ENCODE measurements at regions not wholly inside any gene's neighbourhood (a gene's known extent, or its start where the extent isn't known, plus 50 kb on each side); places are given as distances from the start of the nearest gene placed in this dataset.

- Histone ChIP-seq H2AFZ (ENCODE audit: insufficient read depth, low read length, poor library complexity) (no peak overlapping the region), H3K27ac (ENCODE audit: low read depth, low read length) (no peak overlapping the region), H3K36me3 (ENCODE audit: control insufficient read depth in 1 of 2, insufficient read depth in 2 of 2, low read length in 2 of 2) (no peaks in the 10 kb centered on the region), H3K79me1 (ENCODE audit: low read length) (no peaks in the 10 kb centered on the region), H4K91ac (ENCODE audit: low read depth, low read length) (no peak overlapping the region), H3K27me3 (ENCODE audit: insufficient read depth, low read length) (no peaks in the 10 kb centered on the region), H3K9me3 (ENCODE audit: insufficient read depth, low read depth, low read length) (no peaks in the 10 kb centered on the region), H3K9ac (ENCODE audit: low read length) (no peak overlapping the region), H3K4me2 (ENCODE audit: low read length) (no peak overlapping the region), H2BK12ac (ENCODE audit: low read length) (no peak overlapping the region), H2AK5ac (ENCODE audit: low read length) (no peak overlapping the region), H4K8ac (ENCODE audit: low read depth, low read length) (no peak overlapping the region), H3K14ac (ENCODE audit: low read length) (no peak overlapping the region), H3K4me3 (ENCODE audit: low read depth, low read length) (no peak overlapping the region), H3K23ac (ENCODE audit: low read length) (no peak overlapping the region), H2BK120ac (ENCODE audit: insufficient read depth, low read length, poor library complexity) (no peak overlapping the region), H4K12ac (ENCODE audit: low read depth, low read length) (no peak overlapping the region), H3K4ac (ENCODE audit: low read depth, low read length) (no peak overlapping the region), H3K18ac (ENCODE audit: low read length) (no peak overlapping the region), H3K79me2 (ENCODE audit: control insufficient read depth, insufficient read depth, low read length, poor library complexity) (no peaks in the 10 kb centered on the region), H2BK5ac (ENCODE audit: low read depth, low read length, poor library complexity) (no peak overlapping the region), H3K4me1 (ENCODE audit: control insufficient read depth in 1 of 2, insufficient read depth in 2 of 2, low read length in 2 of 2) (no peaks in the 10 kb centered on the region)
- whole genome bisulfite sequencing (ENCODE audit: extremely low coverage, insufficient coverage, insufficient read length) = no CpG with 5 or more reads among the region's 5 CpGs
- no peak for DNase-seq
Observed at GRCh38 chr7:46550864-46551263, 629.8 kb upstream of the IGFBP3 start.

- Histone ChIP-seq H2BK120ac (ENCODE audit: insufficient read depth, low read length, poor library complexity) (no peak overlapping the region), H3K23ac (ENCODE audit: low read length) (no peak overlapping the region), H4K91ac (ENCODE audit: low read depth, low read length) (no peak overlapping the region), H3K4me1 (ENCODE audit: control insufficient read depth in 1 of 2, insufficient read depth in 2 of 2, low read length in 2 of 2) (peaks cover 0 to 2% of the 10 kb centered on the region in 2 experiments), H3K27ac (ENCODE audit: low read depth, low read length) (no peak overlapping the region), H3K4ac (ENCODE audit: low read depth, low read length) (no peak overlapping the region), H3K9ac (ENCODE audit: low read length) (no peak overlapping the region), H2BK5ac (ENCODE audit: low read depth, low read length, poor library complexity) (no peak overlapping the region), H3K79me1 (ENCODE audit: low read length) (no peaks in the 10 kb centered on the region), H3K79me2 (ENCODE audit: control insufficient read depth, insufficient read depth, low read length, poor library complexity) (no peaks in the 10 kb centered on the region), H3K4me3 (ENCODE audit: low read depth, low read length) (no peak overlapping the region), H4K12ac (ENCODE audit: low read depth, low read length) (no peak overlapping the region), H3K4me2 (ENCODE audit: low read length) (no peak overlapping the region), H3K36me3 (ENCODE audit: control insufficient read depth in 1 of 2, insufficient read depth in 2 of 2, low read length in 2 of 2) (no peaks in the 10 kb centered on the region), H3K14ac (ENCODE audit: low read length) (no peak overlapping the region), H3K9me3 (ENCODE audit: insufficient read depth, low read depth, low read length) (no peaks in the 10 kb centered on the region), H3K18ac (ENCODE audit: low read length) (no peak overlapping the region), H2AK5ac (ENCODE audit: low read length) (no peak overlapping the region), H2AFZ (ENCODE audit: insufficient read depth, low read length, poor library complexity) (no peak overlapping the region), H4K8ac (ENCODE audit: low read depth, low read length) (no peak overlapping the region), H3K27me3 (ENCODE audit: insufficient read depth, low read length) (no peaks in the 10 kb centered on the region), H2BK12ac (ENCODE audit: low read length) (no peak overlapping the region)
- no CpG with 5 or more reads among the region's 3 CpGs for WGBS (ENCODE audit: extremely low coverage, insufficient coverage, insufficient read length)
- no peak for DNase-seq
Observed at GRCh38 chr7:46549892-46550639, 629.0 kb upstream of the IGFBP3 start.

- no peak for DNase-seq
- Histone ChIP-seq H3K27me3 (ENCODE audit: insufficient read depth, low read length) (no peaks in the 10 kb centered on the region), H2BK5ac (ENCODE audit: low read depth, low read length, poor library complexity) (no peak overlapping the region), H2BK120ac (ENCODE audit: insufficient read depth, low read length, poor library complexity) (no peak overlapping the region), H4K12ac (ENCODE audit: low read depth, low read length) (no peak overlapping the region), H2BK12ac (ENCODE audit: low read length) (no peak overlapping the region), H3K4me3 (ENCODE audit: low read depth, low read length) (no peak overlapping the region), H3K4me2 (ENCODE audit: low read length) (no peak overlapping the region), H2AFZ (ENCODE audit: insufficient read depth, low read length, poor library complexity) (no peak overlapping the region), H3K79me1 (ENCODE audit: low read length) (no peaks in the 10 kb centered on the region), H3K9ac (ENCODE audit: low read length) (no peak overlapping the region), H4K8ac (ENCODE audit: low read depth, low read length) (no peak overlapping the region), H3K23ac (ENCODE audit: low read length) (no peak overlapping the region), H3K79me2 (ENCODE audit: control insufficient read depth, insufficient read depth, low read length, poor library complexity) (no peaks in the 10 kb centered on the region), H3K14ac (ENCODE audit: low read length) (no peak overlapping the region), H4K91ac (ENCODE audit: low read depth, low read length) (no peak overlapping the region), H3K9me3 (ENCODE audit: insufficient read depth, low read depth, low read length) (no peaks in the 10 kb centered on the region), H2AK5ac (ENCODE audit: low read length) (no peak overlapping the region), H3K27ac (ENCODE audit: low read depth, low read length) (no peak overlapping the region), H3K4me1 (ENCODE audit: control insufficient read depth in 1 of 2, insufficient read depth in 2 of 2, low read length in 2 of 2) (peaks cover 0 to 2% of the 10 kb centered on the region in 2 experiments), H3K18ac (ENCODE audit: low read length) (no peak overlapping the region), H3K36me3 (ENCODE audit: control insufficient read depth in 1 of 2, insufficient read depth in 2 of 2, low read length in 2 of 2) (no peaks in the 10 kb centered on the region), H3K4ac (ENCODE audit: low read depth, low read length) (no peak overlapping the region)
- WGBS (ENCODE audit: extremely low coverage, insufficient coverage, insufficient read length) = no CpG with 5 or more reads among the region's 1 CpG
Observed at GRCh38 chr7:46549347-46549746, 628.3 kb upstream of the IGFBP3 start.

GRCh38 chr7:46547044-46547443 lies 626.0 kb upstream of the IGFBP3 start:
- no peak for DNase-seq
- Histone ChIP-seq H4K8ac (ENCODE audit: low read depth, low read length) (no peak overlapping the region), H2BK120ac (ENCODE audit: insufficient read depth, low read length, poor library complexity) (no peak overlapping the region)

More at GRCh38 chr7:46547044-46547443, 626.0 kb upstream of the IGFBP3 start:
- Histone ChIP-seq H3K4me3 (ENCODE audit: low read depth, low read length) (no peak overlapping the region), H3K4me1 (ENCODE audit: control insufficient read depth in 1 of 2, insufficient read depth in 2 of 2, low read length in 2 of 2) (peaks cover 0 to 2% of the 10 kb centered on the region in 2 experiments), H3K18ac (ENCODE audit: low read length) (no peak overlapping the region), H3K79me1 (ENCODE audit: low read length) (no peaks in the 10 kb centered on the region), H4K12ac (ENCODE audit: low read depth, low read length) (no peak overlapping the region), H3K79me2 (ENCODE audit: control insufficient read depth, insufficient read depth, low read length, poor library complexity) (no peaks in the 10 kb centered on the region), H3K9ac (ENCODE audit: low read length) (no peak overlapping the region), H3K14ac (ENCODE audit: low read length) (no peak overlapping the region), H3K4ac (ENCODE audit: low read depth, low read length) (no peak overlapping the region), H3K9me3 (ENCODE audit: insufficient read depth, low read depth, low read length) (no peaks in the 10 kb centered on the region), H3K4me2 (ENCODE audit: low read length) (no peak overlapping the region), H2BK12ac (ENCODE audit: low read length) (no peak overlapping the region), H2BK5ac (ENCODE audit: low read depth, low read length, poor library complexity) (no peak overlapping the region), H3K36me3 (ENCODE audit: control insufficient read depth in 1 of 2, insufficient read depth in 2 of 2, low read length in 2 of 2) (no peaks in the 10 kb centered on the region), H2AK5ac (ENCODE audit: low read length) (no peak overlapping the region), H3K27ac (ENCODE audit: low read depth, low read length) (no peak overlapping the region), H2AFZ (ENCODE audit: insufficient read depth, low read length, poor library complexity) (no peak overlapping the region), H3K23ac (ENCODE audit: low read length) (no peak overlapping the region), H4K91ac (ENCODE audit: low read depth, low read length) (no peak overlapping the region), H3K27me3 (ENCODE audit: insufficient read depth, low read length) (no peaks in the 10 kb centered on the region)
